GM19043 (cell line): ENCODE measurements at regions not wholly inside any gene's neighbourhood (a gene's known extent, or its start where the extent isn't known, plus 50 kb on each side); places are given as distances from the start of the nearest gene placed in this dataset.

Experiments
- ATAC-seq: cut with Tn5 transposase; IDR thresholded peaks from one replicate; pipeline ENCODE4 v1.9.1; 2021; ENCODE audit warnings: low read depth; ENCODE audit not compliant: unreplicated experiment

DNA sequence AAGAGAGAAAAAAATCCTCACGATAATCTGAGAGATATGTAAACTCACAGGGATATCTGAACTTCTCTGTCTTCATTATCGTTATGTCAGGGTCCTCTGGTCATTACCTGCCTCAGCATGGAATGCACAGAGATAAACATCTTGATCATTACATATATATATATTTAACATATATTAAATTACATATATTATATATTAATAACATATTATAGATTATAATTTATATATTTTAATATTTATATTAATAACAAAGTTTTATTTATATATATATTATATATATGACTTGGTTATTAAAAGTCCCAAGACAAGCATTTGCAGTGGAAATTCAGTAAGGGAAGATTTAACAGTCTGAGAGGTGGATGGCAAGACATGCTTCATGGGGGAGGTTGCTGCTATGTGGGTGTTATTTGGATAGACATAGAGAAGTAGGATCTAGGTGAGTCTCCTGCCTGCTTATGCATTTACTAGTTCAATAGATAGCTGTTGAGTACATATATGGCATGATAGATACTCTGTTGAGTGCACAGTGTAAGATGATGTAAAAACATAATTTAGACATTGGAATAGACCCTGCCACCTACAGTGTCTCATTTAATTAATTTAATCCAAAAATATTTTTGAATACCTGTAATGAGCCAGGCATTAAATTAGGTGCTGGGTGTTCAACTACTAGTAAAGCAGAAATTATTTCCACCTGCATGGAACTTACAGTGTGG, 255.2 kb downstream of the RAD51AP2 start:
- ATAC-seq = no peak

DNA sequence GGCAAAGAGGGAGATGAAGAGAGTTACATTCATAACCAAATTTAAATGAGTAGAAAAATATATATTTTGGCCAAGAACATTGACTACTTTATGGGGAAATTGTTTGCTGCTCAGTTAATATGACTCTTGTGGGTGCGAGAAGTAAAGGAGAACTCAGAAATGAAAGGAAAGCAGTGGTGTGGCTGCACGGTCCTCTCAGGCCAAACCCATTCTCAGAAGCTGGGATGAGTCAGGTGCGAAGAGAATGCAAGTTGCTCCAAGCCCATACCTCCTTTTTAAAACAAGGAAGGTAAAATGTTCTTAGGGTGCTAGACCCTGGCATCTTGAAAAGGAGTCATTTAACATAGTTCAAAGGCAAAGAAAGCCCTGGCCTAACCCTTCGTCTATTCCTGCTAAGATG, 258.6 kb downstream of the RAD51AP2 start:
- no peak for ATAC-seq

DNA sequence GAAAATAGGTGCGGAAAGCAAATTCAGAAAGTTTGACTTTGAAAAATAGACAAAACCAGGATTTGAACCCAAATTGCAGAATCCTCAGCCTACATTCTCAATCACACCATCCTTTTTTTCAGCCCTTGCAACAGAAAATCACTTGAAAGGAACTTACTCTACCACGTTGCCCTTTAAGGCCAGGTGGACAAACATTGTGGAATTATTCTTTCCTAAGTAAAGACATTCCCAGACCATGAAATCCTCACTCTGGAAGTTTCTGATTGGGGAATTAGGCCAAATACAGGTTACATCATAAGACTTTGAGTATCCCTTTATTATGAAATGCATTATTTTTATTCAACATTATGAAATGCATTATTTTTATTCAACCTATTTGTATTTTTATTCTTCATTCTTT, 259.4 kb downstream of the RAD51AP2 start:
- ATAC-seq = no peak

DNA sequence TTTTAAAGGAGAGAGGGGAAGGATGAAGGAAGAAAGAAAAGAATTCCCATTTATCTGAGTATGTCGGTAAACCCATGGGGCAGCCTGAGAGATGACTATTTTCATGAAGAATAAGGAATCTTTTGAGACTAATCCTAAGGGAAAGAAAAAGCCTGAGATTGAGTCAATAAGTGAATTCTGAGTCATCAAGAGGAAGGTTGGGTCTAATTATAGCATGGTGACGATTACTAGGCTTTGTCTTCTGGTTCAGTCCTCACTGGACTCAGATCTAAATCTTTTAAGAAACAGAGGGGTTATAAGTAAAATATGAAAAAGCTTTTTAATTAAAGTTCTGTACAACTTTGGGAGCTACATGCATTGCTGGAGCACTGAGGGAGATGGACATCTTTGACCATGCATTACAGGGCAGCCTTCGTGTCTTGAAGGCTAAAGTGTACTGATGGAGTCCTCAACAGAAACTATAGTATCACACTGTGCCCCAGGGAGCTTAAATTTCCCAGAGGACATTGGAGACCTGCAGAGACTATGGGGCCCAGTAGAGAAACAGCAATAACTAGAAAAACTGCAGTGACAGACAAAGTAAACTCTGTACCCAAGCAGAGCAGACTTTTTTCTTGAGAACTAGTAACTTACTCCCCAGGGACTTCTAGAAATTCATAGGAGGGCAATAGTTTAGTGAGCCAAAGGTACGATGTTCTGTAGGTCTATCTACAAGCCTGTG, 260.9 kb downstream of the RAD51AP2 start:
- no peak for ATAC-seq

DNA sequence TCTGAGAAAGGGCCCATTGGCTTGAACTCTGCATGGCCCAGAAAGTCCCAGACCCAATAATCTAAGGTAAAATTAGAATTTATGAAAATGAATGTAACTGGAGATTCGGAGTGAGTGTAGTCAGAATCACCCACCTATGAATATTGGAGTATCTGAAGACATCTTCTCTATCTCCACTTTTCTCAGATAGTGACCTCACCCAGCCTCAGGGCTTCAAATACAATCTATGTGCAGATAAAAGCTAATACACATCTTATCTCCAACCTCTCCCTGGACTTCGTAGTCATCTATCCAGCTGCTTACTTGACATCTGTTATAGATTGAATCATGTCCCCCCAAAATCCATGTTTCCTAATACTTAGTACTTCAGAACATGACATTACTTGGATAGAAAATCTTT, 263.2 kb downstream of the RAD51AP2 start:
- ATAC-seq = no peak

DNA sequence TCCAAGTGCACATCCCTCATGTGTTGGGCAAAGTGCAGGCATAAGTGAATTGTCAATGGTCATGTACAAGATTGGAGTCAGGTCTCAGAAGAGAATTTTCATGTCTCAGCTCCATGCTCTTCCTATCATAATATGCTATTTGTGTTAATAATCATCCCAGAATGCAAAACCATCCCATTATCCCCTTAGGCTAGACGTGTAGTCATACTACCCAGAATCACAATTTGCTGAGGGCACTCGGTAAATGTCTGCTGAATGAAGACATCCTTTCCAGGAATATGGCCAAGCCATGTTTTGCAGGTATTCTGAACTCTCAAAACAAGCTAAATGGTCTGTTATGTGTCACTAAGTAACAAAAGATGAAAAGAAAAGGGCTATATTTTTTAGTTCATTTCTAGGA, 263.8 kb downstream of the RAD51AP2 start:
- no peak for ATAC-seq

DNA sequence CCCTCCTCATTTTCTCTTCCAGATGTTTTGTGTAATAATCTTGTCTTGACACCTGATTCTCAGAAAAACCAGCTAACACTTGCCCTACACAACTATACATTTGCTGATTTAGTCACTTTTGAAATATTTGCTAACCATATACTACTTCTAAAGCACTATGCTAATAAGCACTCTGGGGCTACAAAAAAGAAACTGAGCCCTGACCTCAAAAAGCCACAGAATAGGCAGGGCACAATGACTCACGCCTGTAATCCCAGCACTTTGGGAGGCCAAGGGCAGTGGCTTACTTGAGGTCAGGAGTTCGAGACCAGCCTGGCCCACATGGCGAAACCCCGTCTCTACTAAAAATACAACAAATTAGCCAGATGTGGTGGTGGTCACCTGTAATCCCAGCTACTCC, 266.0 kb downstream of the RAD51AP2 start:
- no peak for ATAC-seq

DNA sequence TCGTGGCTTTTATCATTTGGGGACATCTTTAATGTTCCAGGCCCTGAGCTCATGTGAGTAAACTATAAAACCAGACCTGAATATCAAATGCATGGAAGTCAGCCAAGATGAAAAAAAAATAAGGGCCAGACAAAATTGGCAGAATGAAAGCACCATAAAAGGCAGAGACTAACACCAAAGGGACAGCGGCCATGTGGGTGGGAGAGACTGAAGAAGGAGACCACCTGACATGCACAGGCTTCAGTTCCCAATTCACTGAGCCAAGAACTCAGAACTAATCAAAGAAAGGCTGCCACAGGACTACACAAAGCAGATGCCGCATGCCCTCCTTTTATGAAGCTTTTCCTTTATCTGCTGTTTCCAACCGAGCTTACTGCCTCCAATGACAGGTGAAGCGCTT, 267.1 kb downstream of the RAD51AP2 start:
- ATAC-seq = no peak

DNA sequence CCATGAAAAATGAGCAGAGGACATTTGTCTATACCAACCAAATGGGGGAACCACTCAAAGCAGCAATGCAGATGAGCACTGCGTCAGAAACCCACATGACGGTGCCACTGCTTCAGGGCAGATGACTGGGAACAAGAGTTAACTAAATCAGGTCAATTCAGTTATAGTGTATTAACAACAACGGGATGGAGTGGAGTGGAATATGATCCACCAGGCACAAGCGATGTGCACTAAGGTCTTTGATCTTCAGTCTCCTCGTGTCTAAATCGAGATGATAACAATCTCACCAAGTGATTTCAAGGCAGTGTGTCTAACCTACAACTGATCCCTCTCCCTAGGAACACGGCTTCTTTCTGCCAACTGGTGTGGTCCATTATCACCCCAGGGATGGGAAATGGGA, 269.0 kb downstream of the RAD51AP2 start:
- ATAC-seq = no peak

DNA sequence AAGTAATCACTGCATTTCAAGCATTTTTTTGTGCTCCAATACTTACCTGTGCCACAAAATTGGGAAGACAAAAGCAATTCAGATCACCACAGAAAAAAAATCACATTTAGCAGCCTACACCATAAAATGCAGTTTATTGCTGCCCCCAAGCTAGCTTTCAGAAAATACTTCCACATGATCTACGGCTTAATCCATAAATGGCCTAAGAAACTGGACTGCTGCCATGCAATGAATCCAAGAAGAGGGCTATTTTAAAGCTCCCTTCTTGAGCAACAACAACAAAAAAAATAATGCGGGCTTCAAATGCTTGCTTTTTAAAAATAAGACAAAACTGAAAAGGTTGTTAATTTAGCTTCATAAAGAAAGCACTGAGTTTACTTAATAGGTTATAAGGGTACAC, 272.3 kb downstream of the RAD51AP2 start:
- no peak for ATAC-seq

DNA sequence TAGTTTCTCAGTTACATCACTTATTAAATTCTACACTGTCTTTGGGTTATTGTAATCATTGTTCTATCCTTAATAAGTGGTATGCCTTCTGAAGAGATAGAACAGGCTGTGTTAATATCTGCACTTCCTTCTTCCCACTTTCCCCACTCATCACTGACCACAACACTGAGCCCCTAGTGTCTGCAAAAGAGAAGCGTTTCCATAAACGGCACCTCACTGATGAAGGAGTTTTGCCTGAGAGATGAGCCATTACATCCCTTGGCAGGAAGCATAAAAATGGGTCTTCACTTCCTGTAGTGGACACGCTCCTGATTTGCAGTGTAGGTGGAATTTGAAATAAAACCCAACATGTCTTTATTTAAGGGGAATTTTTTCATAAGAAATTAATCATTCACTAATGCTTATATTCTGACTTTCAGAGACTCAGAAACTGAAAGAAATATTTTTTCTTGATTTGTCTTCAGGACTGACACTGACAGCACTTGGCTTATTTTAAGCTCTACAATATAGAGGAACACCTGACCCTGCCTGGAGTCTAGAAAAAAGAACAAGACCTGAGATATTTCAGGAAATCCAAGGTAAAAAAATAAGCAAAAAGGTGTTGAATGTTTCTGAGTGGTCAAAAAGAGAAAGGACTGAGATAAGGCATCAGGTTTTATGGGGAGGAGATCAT, 275.3 kb downstream of the RAD51AP2 start:
- no peak for ATAC-seq

DNA sequence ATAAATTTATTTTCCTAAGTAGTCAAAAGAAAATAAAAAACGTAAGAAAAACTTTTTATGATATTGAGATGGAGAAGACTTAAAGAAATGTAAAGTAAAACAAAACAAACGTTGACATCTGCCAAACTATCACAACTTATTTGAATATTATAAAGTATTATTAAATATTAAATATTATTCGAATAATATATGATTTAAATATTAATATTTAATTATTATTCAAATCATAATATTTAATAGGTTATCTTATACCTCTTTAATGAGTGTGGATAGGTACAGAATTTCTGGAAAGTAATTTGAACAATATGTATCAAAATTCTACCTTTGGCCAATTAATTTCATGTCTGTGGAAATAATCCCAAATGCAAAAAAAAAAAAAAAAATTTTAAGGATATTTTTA, 278.7 kb downstream of the RAD51AP2 start:
- ATAC-seq = no peak

DNA sequence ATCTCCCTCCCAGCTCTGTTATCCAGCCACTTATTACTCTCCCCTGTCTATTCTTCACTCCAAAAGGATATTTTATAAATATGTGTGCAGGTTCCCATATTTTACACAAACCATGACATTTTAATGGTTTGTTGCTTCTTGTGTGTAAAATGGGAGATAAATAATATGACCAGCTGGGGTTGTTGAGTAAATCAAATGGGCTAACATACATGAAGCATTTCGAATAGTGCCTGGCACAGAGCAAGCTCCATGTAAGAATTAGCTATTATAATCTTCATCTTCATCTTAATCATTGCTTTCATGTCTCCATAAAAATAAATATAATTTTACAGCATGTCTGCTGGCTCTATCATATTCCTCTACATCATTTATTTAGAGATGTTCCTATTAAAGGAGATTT, 283.1 kb downstream of the RAD51AP2 start:
- no peak for ATAC-seq

DNA sequence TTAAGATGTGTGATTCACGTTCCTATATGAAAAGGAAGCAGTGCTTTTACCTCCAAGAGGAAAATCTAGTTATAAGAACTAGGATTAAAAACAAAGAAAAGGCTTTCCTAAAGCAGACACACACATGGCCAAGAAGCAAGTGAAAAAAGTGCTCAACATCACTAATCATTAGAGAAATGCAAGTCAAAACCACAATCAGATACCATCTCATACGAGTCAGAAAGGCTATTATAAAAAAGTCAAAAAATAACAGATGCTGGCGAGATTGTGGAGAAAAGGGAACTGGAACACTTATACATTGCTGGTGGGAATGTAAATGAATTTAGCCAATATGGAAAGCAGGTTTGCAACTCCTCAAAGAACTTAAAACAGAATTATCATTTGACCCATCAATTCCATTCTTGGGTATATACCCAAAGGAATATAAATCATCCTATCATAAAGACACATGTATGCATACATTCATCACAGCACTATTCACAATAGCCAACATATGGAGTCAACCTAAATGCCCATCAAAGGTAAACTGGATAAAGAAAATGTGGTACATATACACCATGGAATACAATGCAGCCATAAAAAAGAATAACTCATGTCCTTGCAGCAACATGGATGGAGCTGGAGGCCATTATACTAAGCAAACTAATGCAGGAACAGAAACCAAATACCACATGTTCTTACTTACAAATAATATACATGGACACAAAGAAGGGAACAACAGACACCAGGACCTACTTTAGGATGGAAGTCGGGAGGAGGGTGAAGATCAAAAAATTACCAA, 285.3 kb downstream of the RAD51AP2 start:
- ATAC-seq = no peak

DNA sequence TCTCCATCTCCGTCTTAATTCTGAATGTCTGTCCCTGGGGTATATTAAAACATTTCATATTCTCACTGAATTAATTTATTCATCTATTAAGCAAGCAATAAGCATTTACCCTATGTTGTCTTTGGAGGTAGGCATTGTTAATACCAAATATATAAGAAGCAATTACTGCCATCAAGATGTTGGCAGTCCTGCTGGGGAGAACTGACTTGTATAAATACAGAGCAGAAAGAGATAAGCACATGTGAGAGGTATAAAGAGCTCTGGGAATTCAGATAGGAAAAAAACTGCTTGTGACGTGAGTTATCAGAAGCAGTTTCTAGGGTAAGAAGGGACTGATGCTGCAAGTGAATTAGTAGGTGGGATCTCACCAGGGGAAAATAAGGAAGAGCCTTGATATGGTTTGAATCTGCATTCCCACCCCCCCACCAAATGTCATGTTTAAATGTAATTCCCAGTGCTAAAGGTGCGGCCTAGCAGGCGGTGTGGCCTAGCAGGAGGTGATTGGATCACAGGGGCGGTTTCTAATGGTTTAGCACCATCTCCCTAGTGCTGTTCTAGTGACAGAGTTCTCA, 286.8 kb downstream of the RAD51AP2 start:
- ATAC-seq = no peak

DNA sequence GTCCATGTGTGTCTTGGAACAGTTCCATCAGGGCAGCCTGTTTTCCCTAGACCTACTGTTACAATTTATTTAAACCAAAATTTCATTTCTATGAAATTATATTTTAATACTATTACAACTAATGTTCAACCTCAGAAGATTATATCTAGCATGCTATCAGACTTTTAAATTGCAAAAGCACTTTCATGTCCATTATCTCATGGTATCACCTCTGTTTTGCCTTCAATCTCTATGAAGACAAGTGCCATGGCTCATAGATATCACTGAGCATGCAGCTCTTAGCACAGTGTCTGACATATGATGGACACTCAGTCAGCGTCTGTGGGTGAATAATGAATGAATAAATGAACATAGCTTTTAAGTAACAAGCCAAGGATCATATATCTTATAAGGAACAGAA, 288.8 kb downstream of the RAD51AP2 start:
- no peak for ATAC-seq

DNA sequence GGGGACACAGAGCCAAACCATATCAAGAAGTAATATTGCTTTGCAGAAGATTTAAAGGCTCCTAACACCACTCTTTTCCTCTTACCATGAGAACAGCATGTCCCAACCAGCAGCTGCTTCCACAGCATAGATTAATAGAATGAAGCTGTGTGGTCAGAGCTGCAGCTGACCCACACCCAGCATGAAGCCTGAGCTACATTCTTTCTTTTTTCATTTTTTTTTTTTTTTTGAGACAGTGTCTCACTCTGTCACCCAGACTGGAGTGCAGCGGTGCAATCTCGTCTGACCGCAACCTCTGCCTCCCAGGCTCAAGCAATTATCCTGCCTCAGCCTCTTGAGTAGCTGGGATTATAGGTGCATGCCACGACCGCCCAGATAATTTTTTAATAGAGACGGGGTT, 289.8 kb downstream of the RAD51AP2 start:
- ATAC-seq = no peak

DNA sequence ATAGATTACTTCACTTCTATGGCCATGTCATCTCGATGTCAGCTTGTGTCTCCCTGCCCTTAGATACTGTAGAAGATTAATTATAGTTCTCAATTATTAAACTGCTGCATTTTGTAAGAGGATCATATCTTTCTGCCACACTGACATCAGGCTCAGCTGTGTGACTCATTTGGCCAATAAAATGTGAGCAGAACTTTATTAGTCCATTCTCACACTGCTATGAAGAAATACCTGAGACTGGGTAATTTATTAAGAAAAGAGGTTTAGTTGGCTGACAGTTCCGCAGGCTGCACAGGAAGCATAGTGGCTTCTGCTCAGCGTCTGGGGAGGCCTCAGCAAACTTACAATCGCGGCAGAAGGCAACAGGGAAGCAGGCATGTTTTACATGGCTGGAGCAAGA, 290.4 kb downstream of the RAD51AP2 start:
- ATAC-seq = no peak

DNA sequence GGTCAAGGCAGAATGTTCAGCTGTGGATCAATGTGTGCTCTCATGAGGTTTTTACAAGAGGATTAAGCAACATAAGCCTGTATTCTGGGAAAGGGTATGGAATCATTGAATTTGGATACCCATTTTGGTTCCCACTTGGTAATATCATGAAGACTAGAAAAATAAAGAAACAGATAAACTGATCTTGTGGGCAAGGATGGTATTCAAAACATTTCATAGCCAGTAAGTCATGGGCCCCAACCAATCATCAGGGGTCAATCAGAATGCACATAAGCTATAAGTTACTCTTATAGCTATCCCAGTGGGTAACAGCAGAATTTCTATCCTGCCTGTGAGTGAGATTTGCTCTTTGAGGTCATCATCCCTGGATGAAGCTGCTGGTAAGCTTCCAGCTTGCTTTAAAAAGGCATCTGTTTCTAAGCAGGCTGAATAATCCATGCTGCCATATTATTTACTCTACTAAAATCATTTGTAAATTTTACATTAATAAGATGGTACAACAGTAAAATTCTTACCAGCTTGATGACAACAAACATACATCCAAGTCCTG, 291.2 kb downstream of the RAD51AP2 start:
- ATAC-seq = no peak

DNA sequence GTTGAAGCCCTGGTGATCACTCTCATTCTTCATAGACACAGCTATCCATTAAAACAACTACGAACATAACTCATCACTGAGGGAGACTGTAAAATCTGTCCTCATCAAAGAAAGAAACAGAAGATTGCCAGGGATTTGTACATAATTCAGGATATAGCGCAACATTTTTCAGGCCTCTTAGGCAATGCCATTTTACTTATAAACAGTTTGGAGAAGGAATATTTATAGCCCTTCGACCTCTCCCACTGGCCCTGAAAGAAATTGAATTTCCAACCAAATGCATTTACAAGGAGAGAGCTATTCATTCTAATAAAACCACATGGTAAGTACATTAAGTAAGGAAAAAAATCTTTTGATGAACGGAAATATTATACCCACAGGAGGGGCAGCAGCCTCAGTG, 295.0 kb downstream of the RAD51AP2 start:
- no peak for ATAC-seq
